Keratinocyte (primary cell): ENCODE measurements at regions not wholly inside any gene's neighbourhood (a gene's known extent, or its start where the extent isn't known, plus 50 kb on each side); places are given as distances from the start of the nearest gene placed in this dataset.

Source experiments
- DNase-seq: peaks from one replicate; pipeline ENCODE4 v3.0.0-alpha.2; 2011; ENCODE audit warnings: low read depth, missing footprints, low spot score
- FAIRE-seq: peaks from 2 replicates; lab custom pipeline; 2011; peaks lifted over from hg19 to GRCh38; lab: Jason Lieb, UNC
- H2AFZ ChIP-seq: 2 replicates; pipeline ENCODE4 v1.6.0; 2012; ENCODE audit warnings: low read length, control low read depth, inconsistent platforms; ENCODE audit not compliant: control insufficient read depth
- H3K27ac ChIP-seq: 2 replicates; pipeline ENCODE4 v1.5.1; 2011; ENCODE audit warnings: low read length; ENCODE audit not compliant: control insufficient read depth, insufficient read depth
- H3K27me3 ChIP-seq: 3 replicates; pipeline ENCODE4 v1.6.0; 2011; ENCODE audit warnings: low read length; ENCODE audit not compliant: control insufficient read depth, insufficient read depth; ENCODE audit errors: extremely low read depth
- H3K36me3 ChIP-seq, 2 experiments: 2 replicates in 1 of 2; 3 replicates in 1 of 2; pipeline ENCODE4 v1.5.1; 2011; ENCODE audit warnings: low read length in 2 of 2, mild to moderate bottlenecking in 1 of 2; ENCODE audit not compliant: control insufficient read depth in 2 of 2, insufficient read depth in 2 of 2; ENCODE audit errors: extremely low read depth in 1 of 2
- H3K4me1 ChIP-seq: 3 replicates; pipeline ENCODE4 v1.5.1; 2011; ENCODE audit warnings: low read length; ENCODE audit not compliant: control insufficient read depth, insufficient read depth; ENCODE audit errors: extremely low read depth
- H3K4me2 ChIP-seq: 3 replicates; pipeline ENCODE4 v1.6.0; 2011; ENCODE audit warnings: low read depth, low read length; ENCODE audit not compliant: control insufficient read depth, insufficient read depth; ENCODE audit errors: extremely low read depth
- H3K4me3 ChIP-seq, 3 experiments: fragments of 200-600 bp in 1 of 3; sonication (generic) in 1 of 3; 2 replicates in 2 of 3; 3 replicates in 1 of 3; pipeline ENCODE4 v1.5.1; 2011 to 2016; ENCODE audit warnings: low read length in 3 of 3, mild to moderate bottlenecking in 3 of 3, control low read depth in 2 of 3, inconsistent platforms in 1 of 3, low read depth in 1 of 3, mixed read lengths in 1 of 3, mixed run types in 1 of 3, moderate library complexity in 1 of 3; ENCODE audit not compliant: control insufficient read depth in 2 of 3, insufficient read depth in 2 of 3; ENCODE audit errors: extremely low read depth in 1 of 3
- H3K79me2 ChIP-seq: 2 replicates; pipeline ENCODE4 v1.6.0; 2012; ENCODE audit warnings: low read length; ENCODE audit not compliant: control insufficient read depth, insufficient read depth
- H3K9ac ChIP-seq: 3 replicates; pipeline ENCODE4 v1.6.0; 2011; ENCODE audit warnings: low read length; ENCODE audit not compliant: control insufficient read depth, insufficient read depth; ENCODE audit errors: extremely low read depth
- H3K9me1 ChIP-seq: 3 replicates; pipeline ENCODE4 v1.6.0; 2011; ENCODE audit warnings: low read length; ENCODE audit not compliant: control insufficient read depth, insufficient read depth; ENCODE audit errors: extremely low read depth
- H3K9me3 ChIP-seq: 2 replicates; pipeline ENCODE4 v1.5.1; 2012; ENCODE audit warnings: low read depth, low read length; ENCODE audit not compliant: control insufficient read depth
- H4K20me1 ChIP-seq: 3 replicates; pipeline ENCODE4 v1.6.0; 2011; ENCODE audit warnings: low read length; ENCODE audit not compliant: control insufficient read depth, insufficient read depth; ENCODE audit errors: extremely low read depth
- EZH2 ChIP-seq: IDR thresholded peaks from one replicate; pipeline ENCODE4 v1.6.1; 2012; ENCODE audit warnings: inconsistent platforms, mild to moderate bottlenecking, low read length, moderate library complexity
- dilution Hi-C: fragments of 300-500 bp; cut with MboI; formaldehyde crosslinking; loops from one replicate; pipeline ENCODE4 v1.7.0; 2020; ENCODE audit warnings: low sequenced_read_pairs; ENCODE audit not compliant: extremely low pct_ligation_motif_present
- TF ChIP-seq, protein P1 (sequence below), 3 experiments: IDR thresholded peaks in 1 of 3; conservative IDR thresholded peaks in 1 of 3; optimal IDR thresholded peaks in 1 of 3; 2 replicates in 2 of 3; 3 replicates in 1 of 3; pipeline versions ENCODE3 to v1.5.1; 2011; ENCODE audit warnings: low read length in 3 of 3, mild to moderate bottlenecking in 3 of 3, moderate library complexity in 2 of 3, control low read depth in 1 of 3, inconsistent platforms in 1 of 3; ENCODE audit not compliant: insufficient read depth in 2 of 3; ENCODE audit errors: extremely low read depth in 1 of 3

DNA sequence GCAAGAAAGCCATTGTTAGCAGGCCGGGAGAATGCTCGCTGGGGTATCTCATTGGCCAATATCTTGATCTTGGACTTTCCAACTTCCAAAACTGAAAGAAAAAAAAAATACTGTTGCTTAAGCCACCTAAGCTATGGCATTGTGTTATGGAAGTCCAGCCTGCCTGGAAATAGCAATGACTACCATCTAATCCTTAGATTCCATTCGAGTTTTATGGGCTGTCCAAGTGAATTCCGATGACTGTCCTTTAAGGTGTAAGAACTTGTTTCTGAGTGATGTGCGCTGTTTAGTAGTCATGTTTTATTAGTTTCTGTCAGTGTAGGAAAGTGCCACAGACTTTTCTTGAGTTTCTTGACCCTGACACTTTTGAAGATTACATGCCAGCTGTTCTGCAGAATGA, 762.6 kb downstream of the USP25 start:
- H3K9me1 ChIP-seq: no peaks in the 10 kb centered on the region
- no peaks in the 10 kb centered on the region for H3K36me3 ChIP-seq
- no peaks in the 10 kb centered on the region for H4K20me1 ChIP-seq

DNA sequence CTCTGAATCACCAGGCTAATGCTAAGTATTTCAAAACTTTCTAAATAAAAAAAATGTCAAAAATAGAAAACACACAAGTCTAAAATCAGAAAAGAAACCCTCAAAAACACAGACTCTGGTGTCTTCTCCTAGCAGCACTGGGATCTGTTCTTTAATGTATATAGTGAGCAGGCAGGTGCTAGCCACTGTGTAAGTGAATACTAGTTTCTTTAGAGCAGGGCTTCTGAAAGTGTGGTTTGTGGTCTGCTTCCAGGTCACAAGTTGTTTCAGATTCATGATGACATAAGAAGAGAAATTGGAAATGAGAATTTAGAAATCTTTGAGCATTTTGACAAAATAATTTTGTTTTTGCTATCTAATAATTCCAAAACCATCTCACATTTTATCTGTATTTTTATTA, 763.1 kb downstream of the USP25 start:
- Histone ChIP-seq H3K4me2 (no peak overlapping the region), H3K36me3 (no peaks in the 10 kb centered on the region), H3K9me1 (no peaks in the 10 kb centered on the region), H3K9ac (no peak overlapping the region), H3K79me2 (no peaks in the 10 kb centered on the region), H3K9me3 (no peaks in the 10 kb centered on the region), H3K27me3 (no peaks in the 10 kb centered on the region), H3K4me1 (no peaks in the 10 kb centered on the region), H3K4me3 (no peak overlapping the region), H4K20me1 (no peaks in the 10 kb centered on the region), H2AFZ (no peak overlapping the region), H3K27ac (no peak overlapping the region)
- DNase-seq: no peak
- dilution Hi-C loops: no loop called here
- TF ChIP-seq, protein P1, sequence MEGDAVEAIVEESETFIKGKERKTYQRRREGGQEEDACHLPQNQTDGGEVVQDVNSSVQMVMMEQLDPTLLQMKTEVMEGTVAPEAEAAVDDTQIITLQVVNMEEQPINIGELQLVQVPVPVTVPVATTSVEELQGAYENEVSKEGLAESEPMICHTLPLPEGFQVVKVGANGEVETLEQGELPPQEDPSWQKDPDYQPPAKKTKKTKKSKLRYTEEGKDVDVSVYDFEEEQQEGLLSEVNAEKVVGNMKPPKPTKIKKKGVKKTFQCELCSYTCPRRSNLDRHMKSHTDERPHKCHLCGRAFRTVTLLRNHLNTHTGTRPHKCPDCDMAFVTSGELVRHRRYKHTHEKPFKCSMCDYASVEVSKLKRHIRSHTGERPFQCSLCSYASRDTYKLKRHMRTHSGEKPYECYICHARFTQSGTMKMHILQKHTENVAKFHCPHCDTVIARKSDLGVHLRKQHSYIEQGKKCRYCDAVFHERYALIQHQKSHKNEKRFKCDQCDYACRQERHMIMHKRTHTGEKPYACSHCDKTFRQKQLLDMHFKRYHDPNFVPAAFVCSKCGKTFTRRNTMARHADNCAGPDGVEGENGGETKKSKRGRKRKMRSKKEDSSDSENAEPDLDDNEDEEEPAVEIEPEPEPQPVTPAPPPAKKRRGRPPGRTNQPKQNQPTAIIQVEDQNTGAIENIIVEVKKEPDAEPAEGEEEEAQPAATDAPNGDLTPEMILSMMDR (optimal IDR thresholded peaks at IDR 0.05 in 1 of 3, IDR thresholded peaks at IDR 0.05 in 1 of 3, conservative IDR thresholded peaks at IDR 0.05 in 1 of 3; ENCODE audit: extremely low read depth in 1 of 3, insufficient read depth in 2 of 3, low read length in 3 of 3): no peak
- TF ChIP-seq EZH2: no peak
- no peak for FAIRE-seq

More for the DNA sequence above, 762.6 kb downstream of the USP25 start:
- Histone ChIP-seq H3K9me3 (no peaks in the 10 kb centered on the region), H3K4me2 (no peak overlapping the region), H2AFZ (no peak overlapping the region), H3K4me1 (no peaks in the 10 kb centered on the region), H3K79me2 (no peaks in the 10 kb centered on the region), H3K4me3 (no peak overlapping the region), H3K27ac (no peak overlapping the region), H3K9ac (no peak overlapping the region), H3K27me3 (no peaks in the 10 kb centered on the region)
- dilution Hi-C loops: no loop called here
- DNase-seq: no peak
- no peak for TF ChIP-seq EZH2
- TF ChIP-seq, protein P1 (optimal IDR thresholded peaks at IDR 0.05 in 1 of 3, IDR thresholded peaks at IDR 0.05 in 1 of 3, conservative IDR thresholded peaks at IDR 0.05 in 1 of 3; ENCODE audit: extremely low read depth in 1 of 3, insufficient read depth in 2 of 3, low read length in 3 of 3): no peak
- FAIRE-seq: no peak
